Esophagus muscularis mucosa (tissue), 4 donors: ENCODE measurements at regions not wholly inside any gene's neighbourhood (a gene's known extent, or its start where the extent isn't known, plus 50 kb on each side); places are given as distances from the start of the nearest gene placed in this dataset.

Experiments used
- DNase-seq: peaks from one replicate; pipeline ENCODE4 v3.0.0-alpha.2; 2017; ENCODE audit errors: extremely low spot score
- H3K27ac ChIP-seq, 4 donors: fragments of 200-600 bp; sonication (generic); replicated peaks in 1 of 4; 1 replicate in 3 of 4; 2 replicates in 1 of 4; pipeline ENCODE4 v1.5.1; 2016 to 2019; ENCODE audit warnings: mild to moderate bottlenecking in 1 of 4
- H3K27me3 ChIP-seq, 4 donors: fragments of 200-600 bp; sonication (generic); one replicate each; pipeline versions ENCODE4 v1.5.1 to v1.6.0; 2016 to 2019
- H3K36me3 ChIP-seq, 4 donors: fragments of 200-600 bp; sonication (generic); one replicate each; pipeline ENCODE4 v1.5.1; 2016 to 2019
- H3K4me1 ChIP-seq, 4 donors: fragments of 200-600 bp; sonication (generic); one replicate each; pipeline ENCODE4 v1.5.1; 2016 to 2019
- H3K4me3 ChIP-seq, 4 donors: fragments of 200-600 bp; sonication (generic); 1 replicate in 2 of 4; 2 replicates in 2 of 4; pipeline ENCODE4 v1.5.1; 2016 to 2019; ENCODE audit warnings: mild to moderate bottlenecking in 4 of 4, moderate library complexity in 1 of 4
- H3K9me3 ChIP-seq, 4 donors: fragments of 200-600 bp; sonication (generic); 1 replicate in 3 of 4; 2 replicates in 1 of 4; pipeline ENCODE4 v1.5.1; 2016 to 2019
- CTCF ChIP-seq, 3 experiments: fragments of 200-600 bp in 2 of 3; fragments of 450-650 bp in 1 of 3; sonication (generic) in 2 of 3; IDR thresholded peaks; one replicate each; pipeline ENCODE4 v1.5.1; 2017 to 2019; ENCODE audit warnings: antibody characterized with exemption in 3 of 3, mild to moderate bottlenecking in 2 of 3, moderate library complexity in 1 of 3
- EP300 ChIP-seq: sonication (generic); formaldehyde crosslinking; IDR thresholded peaks from one replicate; pipeline ENCODE4 v1.6.1; 2017; ENCODE audit warnings: antibody characterized with exemption
- POLR2A ChIP-seq: fragments of 450-650 bp; IDR thresholded peaks from one replicate; pipeline ENCODE4 v1.6.1; 2017; ENCODE audit warnings: antibody characterized with exemption, moderate library complexity, mild to moderate bottlenecking, low read depth
- POLR2AphosphoS5 ChIP-seq, 2 donors: sonication (generic); formaldehyde crosslinking; IDR thresholded peaks; one replicate each; pipeline ENCODE4 v1.6.1; 2017; ENCODE audit warnings: antibody characterized with exemption in 2 of 2
- WGBS: methylation state at CpG from one replicate; pipeline ENCODE4 v1.1.5; 2018; 5-methylcytosine and 5-hydroxymethylcytosine counted together
- intact Hi-C: fragments of 100-400 bp; cut with DNase I; formaldehyde crosslinking; loops from one replicate; pipeline ENCODE4 v1.15.1; 2023

- TF ChIP-seq CTCF (IDR thresholded peaks at IDR 0.05) (no peak), EP300 (no peak), POLR2A (no peak), POLR2AphosphoS5 (IDR thresholded peaks at IDR 0.05) (no peak)
- intact Hi-C loops = no loop called here
- 80% methylated on average over 3 of the region's 3 CpGs for WGBS
- Histone ChIP-seq H3K27me3 (no peaks in the 10 kb centered on the region), H3K4me1 (no peaks in the 10 kb centered on the region), H3K27ac (no peak overlapping the region), H3K36me3 (no peaks in the 10 kb centered on the region), H3K9me3 (no peaks in the 10 kb centered on the region), H3K4me3 (no peak overlapping the region)
- no peak for DNase-seq
Measured at GRCh38 chr5:39977066-39977655, 552.4 kb upstream of the DAB2 start.

DNA sequence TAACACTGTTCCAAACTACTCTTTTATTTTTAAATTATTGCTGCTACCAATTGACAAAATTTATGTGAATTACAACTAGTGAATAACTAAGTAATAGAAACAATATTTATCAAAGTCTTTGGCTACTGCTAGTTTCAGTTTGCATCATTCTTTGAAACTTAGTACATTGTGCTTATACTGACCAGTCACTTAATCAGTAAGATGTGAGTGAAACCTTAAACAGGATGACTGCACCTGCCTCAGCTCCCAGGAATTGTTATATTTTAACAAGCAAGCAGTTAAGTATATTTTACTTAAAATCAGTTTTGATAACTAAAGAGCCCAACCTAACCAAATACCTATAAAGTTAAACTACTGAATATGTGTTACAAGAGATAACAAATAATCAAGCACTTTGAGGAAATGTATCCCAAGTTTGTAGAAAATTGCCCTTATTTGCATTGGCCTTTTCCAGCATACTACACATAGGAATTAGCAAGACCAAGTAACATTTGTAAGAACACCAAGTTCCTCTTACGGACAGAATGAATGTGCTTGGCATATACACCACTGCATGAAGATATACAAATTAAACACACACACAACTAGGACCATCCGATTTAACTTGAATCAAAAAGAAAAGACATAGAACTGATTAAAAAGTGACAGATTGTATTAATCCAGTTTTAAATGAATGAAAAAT is 545.5 kb upstream of the DAB2 start:
- no peaks in the 10 kb centered on the region for H3K9me3 ChIP-seq
- H3K27ac ChIP-seq = no peak overlapping the region
- WGBS = 81% methylated on average over 2 of the region's 2 CpGs
- no peaks in the 10 kb centered on the region for H3K4me1 ChIP-seq
- H3K36me3 ChIP-seq = no peaks in the 10 kb centered on the region
- no peaks in the 10 kb centered on the region for H3K27me3 ChIP-seq
- TF ChIP-seq POLR2AphosphoS5 (IDR thresholded peaks at IDR 0.05) = no peak
- TF ChIP-seq CTCF (IDR thresholded peaks at IDR 0.05) = no peak
- no peak for TF ChIP-seq POLR2A
- TF ChIP-seq EP300 = no peak
- DNase-seq = no peak
- intact Hi-C loops = no loop called here
- H3K4me3 ChIP-seq = no peak overlapping the region

GRCh38 chr5:39968381-39968780 is 543.6 kb upstream of the DAB2 start:
- no peak for TF ChIP-seq EP300
- no peak for TF ChIP-seq POLR2A
- no peak for TF ChIP-seq CTCF (IDR thresholded peaks at IDR 0.05)
- no peak for TF ChIP-seq POLR2AphosphoS5 (IDR thresholded peaks at IDR 0.05)
- Histone ChIP-seq H3K27me3 (no peaks in the 10 kb centered on the region), H3K9me3 (no peaks in the 10 kb centered on the region), H3K36me3 (no peaks in the 10 kb centered on the region), H3K4me3 (no peak overlapping the region), H3K27ac (no peak overlapping the region), H3K4me1 (no peaks in the 10 kb centered on the region)
- no peak for DNase-seq
- WGBS = 53% methylated on average over 2 of the region's 2 CpGs
- intact Hi-C loops = no loop called here

DNA sequence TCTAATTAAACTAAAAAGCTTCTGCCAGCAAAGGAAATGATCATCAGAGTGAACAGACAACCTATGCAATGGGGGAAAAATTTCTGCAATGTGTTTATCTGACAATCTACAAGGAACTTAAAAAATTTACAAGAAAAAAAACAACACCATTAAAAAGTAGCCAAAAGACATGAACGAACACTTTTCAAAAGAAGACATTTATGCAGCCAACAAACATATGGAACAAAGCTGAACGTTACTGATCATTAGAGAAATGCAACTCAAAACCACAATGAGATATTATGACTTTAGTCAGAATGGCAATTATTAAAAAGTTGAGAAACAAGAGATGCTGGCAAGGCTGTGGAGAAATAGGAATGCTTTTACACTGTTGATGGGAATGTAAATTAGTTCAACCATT is 530.4 kb upstream of the DAB2 start:
- no peaks in the 10 kb centered on the region for H3K36me3 ChIP-seq
- no peak overlapping the region for H3K4me3 ChIP-seq
- peaks cover 0 to 7% (median 6%) of the 10 kb centered on the region in 4 donors for H3K9me3 ChIP-seq
- TF ChIP-seq EP300 (no peak), CTCF (IDR thresholded peaks at IDR 0.05) (no peak), POLR2A (no peak)
- H3K4me1 ChIP-seq = no peaks in the 10 kb centered on the region
- WGBS = 86% methylated on average over 2 of the region's 2 CpGs
- no peak overlapping the region for H3K27ac ChIP-seq
- no peak for DNase-seq
- no peaks in the 10 kb centered on the region for H3K27me3 ChIP-seq
- intact Hi-C loops = no loop called here

DNA sequence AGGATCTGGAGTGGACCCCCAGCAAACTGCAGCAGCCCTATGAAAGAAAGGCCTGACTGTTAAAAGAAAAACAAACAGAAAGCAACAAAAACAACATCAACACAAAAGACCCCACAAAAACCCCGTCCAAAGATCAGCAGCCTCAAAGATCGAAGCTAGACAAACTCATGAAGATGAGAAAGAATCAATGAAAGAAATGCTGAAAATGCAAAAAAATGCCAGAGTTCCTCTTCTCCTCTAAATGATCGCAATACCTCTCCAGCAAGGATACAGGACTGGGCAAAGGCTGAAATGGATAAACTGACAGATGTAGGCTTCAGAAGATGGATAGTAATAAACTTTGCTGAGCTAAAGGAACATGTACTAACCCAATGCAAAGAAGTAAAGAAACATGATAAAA is 526.3 kb upstream of the DAB2 start:
- DNase-seq = no peak
- TF ChIP-seq POLR2AphosphoS5 (IDR thresholded peaks at IDR 0.05) (no peak), EP300 (no peak), POLR2A (no peak), CTCF (IDR thresholded peaks at IDR 0.05) (no peak)
- 90% methylated on average over 3 of the region's 3 CpGs for WGBS
- Histone ChIP-seq H3K36me3 (no peaks in the 10 kb centered on the region), H3K9me3 (peaks cover 0 to 7% (median 6%) of the 10 kb centered on the region in 4 donors), H3K4me1 (no peaks in the 10 kb centered on the region), H3K27me3 (no peaks in the 10 kb centered on the region), H3K4me3 (no peak overlapping the region), H3K27ac (no peak overlapping the region)
- intact Hi-C loops = no loop called here
